ENCODE measurements at regions not wholly inside any gene's neighbourhood (a gene's known extent, or its start where the extent isn't known, plus 50 kb on each side); places are given as distances from the start of the nearest gene placed in this dataset.

DNA sequence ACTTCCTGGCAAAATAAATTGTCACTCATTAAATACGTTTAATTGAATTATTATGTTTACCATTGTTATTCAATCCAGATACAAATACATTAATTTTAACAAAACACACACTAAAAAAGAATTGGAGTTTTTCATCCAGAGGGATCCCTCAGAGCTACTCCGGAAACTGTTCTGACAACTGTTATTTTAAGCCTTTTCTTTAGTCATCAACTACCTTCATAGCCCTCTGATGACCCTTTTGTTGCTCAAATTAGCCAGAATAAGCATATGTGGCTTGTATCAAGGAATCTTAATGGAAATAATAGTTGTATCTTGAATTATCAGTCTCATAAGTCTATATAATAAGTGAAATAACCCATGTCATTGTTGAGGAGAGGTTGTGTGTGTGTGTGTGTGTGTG is 405.4 kb upstream of the FAT3 start:
- TF ChIP-seq, protein P1, sequence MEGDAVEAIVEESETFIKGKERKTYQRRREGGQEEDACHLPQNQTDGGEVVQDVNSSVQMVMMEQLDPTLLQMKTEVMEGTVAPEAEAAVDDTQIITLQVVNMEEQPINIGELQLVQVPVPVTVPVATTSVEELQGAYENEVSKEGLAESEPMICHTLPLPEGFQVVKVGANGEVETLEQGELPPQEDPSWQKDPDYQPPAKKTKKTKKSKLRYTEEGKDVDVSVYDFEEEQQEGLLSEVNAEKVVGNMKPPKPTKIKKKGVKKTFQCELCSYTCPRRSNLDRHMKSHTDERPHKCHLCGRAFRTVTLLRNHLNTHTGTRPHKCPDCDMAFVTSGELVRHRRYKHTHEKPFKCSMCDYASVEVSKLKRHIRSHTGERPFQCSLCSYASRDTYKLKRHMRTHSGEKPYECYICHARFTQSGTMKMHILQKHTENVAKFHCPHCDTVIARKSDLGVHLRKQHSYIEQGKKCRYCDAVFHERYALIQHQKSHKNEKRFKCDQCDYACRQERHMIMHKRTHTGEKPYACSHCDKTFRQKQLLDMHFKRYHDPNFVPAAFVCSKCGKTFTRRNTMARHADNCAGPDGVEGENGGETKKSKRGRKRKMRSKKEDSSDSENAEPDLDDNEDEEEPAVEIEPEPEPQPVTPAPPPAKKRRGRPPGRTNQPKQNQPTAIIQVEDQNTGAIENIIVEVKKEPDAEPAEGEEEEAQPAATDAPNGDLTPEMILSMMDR (IDR thresholded peaks at IDR 0.05) = no peak
- no peaks in the 10 kb centered on the region for H3K4me1 ChIP-seq
- WGBS, 3 donors = 83 to 93% (median 92%) methylated on average over 2 of the region's 2 CpGs
- H3K4me3 ChIP-seq = no peak overlapping the region
- ATAC-seq (no peak), DNase-seq (no peak)
- H3K9me3 ChIP-seq = no peaks in the 10 kb centered on the region
- no peak overlapping the region for H3K27ac ChIP-seq
- intact Hi-C loops (cut with DNase I) = no loop called here
- no peaks in the 10 kb centered on the region for H3K27me3 ChIP-seq (ENCODE audit: insufficient read depth in 3 of 3, low read length in 2 of 3)
- no peaks in the 10 kb centered on the region for H3K36me3 ChIP-seq (ENCODE audit: insufficient read depth in 1 of 2, low read depth in 1 of 2)

DNA sequence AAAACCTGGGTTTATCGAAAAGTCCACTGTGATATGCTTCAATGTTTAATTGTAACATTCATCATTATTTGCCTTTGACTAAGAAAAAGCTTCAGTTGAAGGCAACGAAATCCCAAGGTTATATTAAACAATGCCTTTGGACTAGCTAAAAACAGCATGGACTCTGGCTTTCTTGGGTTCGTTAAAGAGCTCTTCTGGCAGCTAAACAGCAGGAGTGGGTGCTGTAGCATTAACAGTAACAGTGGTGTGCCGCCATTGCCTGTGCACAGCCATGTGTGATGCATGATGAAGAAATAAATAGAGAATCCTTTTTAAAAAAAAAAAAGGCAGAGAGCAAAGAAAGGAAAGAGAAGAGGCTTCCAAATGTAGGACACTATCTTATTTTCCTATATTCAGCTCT is 406.6 kb upstream of the FAT3 start:
- TF ChIP-seq, protein P1 (IDR thresholded peaks at IDR 0.05) = no peak
- Histone ChIP-seq H3K27me3 (ENCODE audit: insufficient read depth in 3 of 3, low read length in 2 of 3) (no peaks in the 10 kb centered on the region), H3K27ac (no peak overlapping the region), H3K9me3 (no peaks in the 10 kb centered on the region), H3K4me3 (no peak overlapping the region), H3K4me1 (no peaks in the 10 kb centered on the region), H3K36me3 (ENCODE audit: insufficient read depth in 1 of 2, low read depth in 1 of 2) (no peaks in the 10 kb centered on the region)
- intact Hi-C loops (cut with DNase I) = no loop called here
- DNase-seq = no peak
- ATAC-seq = no peak
- 89 to 90% (median 90%) methylated on average over 4 of the region's 4 CpGs for WGBS, 3 donors

DNA sequence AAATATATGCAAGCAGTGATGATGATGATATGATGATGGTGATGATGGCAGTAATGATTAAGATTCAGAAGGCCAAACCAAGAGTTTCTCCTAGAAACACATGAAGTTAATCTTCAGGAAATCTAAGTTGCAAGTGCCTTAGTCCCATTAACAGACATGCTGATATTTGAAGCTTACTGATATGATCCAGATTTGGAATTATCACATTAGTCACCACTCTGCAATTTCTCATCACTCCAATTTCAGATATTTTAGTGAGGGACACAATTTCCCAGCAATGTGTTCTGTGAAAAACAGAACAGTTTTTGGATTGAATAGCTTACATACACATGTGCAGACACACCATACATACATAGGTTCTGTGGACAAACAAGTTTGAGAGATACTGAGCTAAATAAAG is 411.4 kb upstream of the FAT3 start:
- Histone ChIP-seq H3K4me3 (no peak overlapping the region), H3K27ac (no peak overlapping the region), H3K27me3 (ENCODE audit: insufficient read depth in 3 of 3, low read length in 2 of 3) (no peaks in the 10 kb centered on the region), H3K9me3 (no peaks in the 10 kb centered on the region), H3K36me3 (ENCODE audit: insufficient read depth in 1 of 2, low read depth in 1 of 2) (no peaks in the 10 kb centered on the region), H3K4me1 (no peaks in the 10 kb centered on the region)
- TF ChIP-seq, protein P1 (IDR thresholded peaks at IDR 0.05) = no peak
- intact Hi-C loops (cut with DNase I) = no loop called here
- ATAC-seq = no peak
- DNase-seq = no peak

DNA sequence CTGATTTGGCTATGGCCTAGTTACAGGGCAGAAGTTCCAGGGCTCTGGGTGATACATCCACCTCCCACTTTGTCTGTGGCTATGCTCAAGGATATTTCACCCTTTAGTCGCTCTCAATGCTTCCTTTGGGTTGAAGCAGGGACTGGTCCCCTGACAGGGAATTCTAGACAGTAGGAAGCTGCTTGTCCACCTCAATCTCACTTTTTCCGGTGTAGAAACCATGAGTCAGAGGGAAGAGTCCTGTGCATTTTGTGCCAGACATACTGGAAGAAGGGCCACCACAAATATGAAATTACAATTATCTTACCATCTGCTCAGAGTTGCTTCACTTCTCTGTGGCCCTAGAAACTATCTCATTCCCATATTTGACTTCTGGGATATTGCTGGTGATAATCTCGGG is 413.7 kb upstream of the FAT3 start:
- no peaks in the 10 kb centered on the region for H3K9me3 ChIP-seq
- DNase-seq = no peak
- ATAC-seq = no peak
- H3K4me3 ChIP-seq = no peak overlapping the region
- H3K27me3 ChIP-seq (ENCODE audit: insufficient read depth in 3 of 3, low read length in 2 of 3) = no peaks in the 10 kb centered on the region
- H3K27ac ChIP-seq = no peak overlapping the region
- 90 to 93% (median 91%) methylated on average over 3 of the region's 3 CpGs for WGBS, 3 donors
- no peaks in the 10 kb centered on the region for H3K36me3 ChIP-seq (ENCODE audit: insufficient read depth in 1 of 2, low read depth in 1 of 2)
- intact Hi-C loops (cut with DNase I) = no loop called here
- H3K4me1 ChIP-seq = no peaks in the 10 kb centered on the region
- TF ChIP-seq, protein P1 (IDR thresholded peaks at IDR 0.05) = no peak

DNA sequence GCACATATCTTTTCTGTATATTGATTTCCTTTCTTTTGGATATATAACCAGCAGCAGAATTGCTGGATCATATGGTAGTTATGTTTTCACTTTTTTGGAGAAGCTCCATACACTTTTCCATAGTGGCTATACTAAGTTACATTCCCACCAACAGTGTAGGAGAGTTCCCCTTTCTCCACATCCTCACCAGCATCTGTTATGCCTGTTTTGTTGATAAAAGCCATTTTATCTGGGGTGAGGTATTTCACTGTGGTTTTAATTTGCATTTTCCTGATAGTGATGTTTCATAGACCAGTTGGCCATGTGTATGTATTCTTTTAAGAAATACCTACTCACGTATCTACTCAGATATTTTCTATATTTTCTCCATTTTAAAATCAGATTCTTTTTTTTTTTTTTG is 419.3 kb upstream of the FAT3 start:
- Histone ChIP-seq H3K36me3 (ENCODE audit: insufficient read depth in 1 of 2, low read depth in 1 of 2) (no peaks in the 10 kb centered on the region), H3K27me3 (ENCODE audit: insufficient read depth in 3 of 3, low read length in 2 of 3) (no peaks in the 10 kb centered on the region), H3K27ac (no peak overlapping the region), H3K4me3 (no peak overlapping the region), H3K9me3 (no peaks in the 10 kb centered on the region), H3K4me1 (no peaks in the 10 kb centered on the region)
- no peak for ATAC-seq
- TF ChIP-seq, protein P1 (IDR thresholded peaks at IDR 0.05) = no peak
- intact Hi-C loops (cut with DNase I) = no loop called here
- no peak for DNase-seq
- WGBS, 3 donors = 96 to 100% (median 97%) methylated on average over 1 of the region's 1 CpG

All from psoas muscle (tissue), 7 donors.